Renal cortical epithelial cell (primary cell): ENCODE measurements at regions not wholly inside any gene's neighbourhood (a gene's known extent, or its start where the extent isn't known, plus 50 kb on each side); places are given as distances from the start of the nearest gene placed in this dataset.
A peak's percentile ranks its signal among the peaks of the same experiment; 100 is the strongest.

ENCODE experiments used
- DNase-seq: peaks from one replicate; pipeline ENCODE4 v3.0.0-alpha.2; 2011; ENCODE audit warnings: low read depth

DNA sequence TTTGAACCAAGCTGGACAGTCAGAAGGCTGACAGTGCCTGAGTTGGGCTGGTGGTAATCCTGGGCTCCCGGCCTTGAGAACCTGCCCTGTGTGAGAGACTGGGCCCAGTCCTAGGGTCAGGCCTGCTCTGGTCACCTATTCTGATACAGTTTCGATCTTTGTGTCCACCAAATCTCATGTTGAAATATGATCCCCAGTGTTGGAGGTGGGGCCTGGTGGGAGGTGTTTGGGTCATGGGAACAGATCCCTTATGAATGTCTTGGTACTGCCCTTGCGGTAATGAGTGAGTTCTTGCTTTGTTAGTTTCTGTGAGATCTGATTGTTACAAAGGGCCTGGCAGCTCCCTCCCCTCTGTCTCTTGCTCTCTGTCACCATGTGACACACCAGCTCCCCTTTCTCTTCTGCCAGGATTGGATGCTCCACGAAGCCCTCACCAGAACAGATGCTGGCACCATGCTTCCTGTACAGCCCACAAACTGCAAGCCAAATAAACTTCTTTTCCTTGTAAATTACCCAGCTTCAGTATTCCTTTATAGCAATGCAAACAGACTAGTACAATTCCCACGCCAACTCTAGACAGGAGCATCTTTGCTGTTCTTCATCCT, 111.8 kb upstream of the ZNF438 start:
- no peak for DNase-seq

DNA sequence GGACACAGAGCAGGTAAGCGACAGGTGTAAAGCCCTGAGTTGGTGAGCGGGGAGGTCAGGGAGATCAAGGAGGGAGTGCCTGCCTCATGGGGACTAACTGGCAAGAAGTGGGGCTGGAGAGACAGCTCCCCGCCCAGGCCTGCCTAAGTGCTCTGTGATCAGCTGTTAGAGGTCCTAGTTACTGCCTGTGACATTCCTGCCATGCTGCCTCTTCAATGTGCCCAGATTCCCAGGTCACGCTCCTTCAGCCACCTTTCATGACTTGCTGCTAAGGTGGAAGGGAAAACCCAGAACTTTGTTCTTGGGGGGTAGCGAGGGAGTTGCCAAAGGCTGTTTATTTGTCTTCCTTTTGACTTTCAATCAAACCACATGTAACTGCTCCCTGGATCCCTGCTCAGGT, 114.3 kb upstream of the ZNF438 start:
- DNase-seq: no peak

DNA sequence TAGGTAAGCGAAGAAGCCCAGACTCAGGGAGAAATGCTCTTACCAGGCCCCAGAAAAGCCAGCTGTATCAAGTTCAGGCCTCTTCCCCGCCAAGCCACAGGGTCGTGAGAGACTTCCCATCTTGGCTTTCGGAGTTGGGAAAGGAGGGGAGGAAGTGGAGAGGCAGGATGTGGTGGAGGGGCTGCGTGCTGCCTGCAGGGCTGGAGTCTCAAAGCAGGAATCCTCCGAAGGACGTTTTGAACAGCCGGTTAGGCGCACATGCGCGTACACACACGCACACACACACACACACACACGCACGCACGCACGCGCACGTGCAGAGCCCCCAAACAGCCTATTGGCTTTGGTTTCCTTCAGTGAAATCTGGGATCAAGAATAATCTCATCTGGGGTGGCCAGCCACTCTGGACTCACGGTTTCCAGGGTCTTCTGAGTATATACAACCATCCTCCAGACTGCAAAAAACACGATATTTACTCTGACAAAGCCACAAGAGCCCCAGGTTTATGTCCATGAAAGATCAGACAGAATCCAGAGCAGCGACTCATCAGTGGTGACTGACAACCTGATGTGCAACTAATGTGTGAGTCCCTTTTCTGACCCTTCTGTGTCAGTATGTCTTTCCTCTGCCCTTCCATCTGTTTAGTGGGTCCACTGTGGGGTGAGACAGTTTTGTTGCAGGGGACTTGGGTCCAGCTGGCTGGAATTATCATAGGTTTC, 115.0 kb upstream of the ZNF438 start:
- DNase-seq: peak; percentile 90

DNA sequence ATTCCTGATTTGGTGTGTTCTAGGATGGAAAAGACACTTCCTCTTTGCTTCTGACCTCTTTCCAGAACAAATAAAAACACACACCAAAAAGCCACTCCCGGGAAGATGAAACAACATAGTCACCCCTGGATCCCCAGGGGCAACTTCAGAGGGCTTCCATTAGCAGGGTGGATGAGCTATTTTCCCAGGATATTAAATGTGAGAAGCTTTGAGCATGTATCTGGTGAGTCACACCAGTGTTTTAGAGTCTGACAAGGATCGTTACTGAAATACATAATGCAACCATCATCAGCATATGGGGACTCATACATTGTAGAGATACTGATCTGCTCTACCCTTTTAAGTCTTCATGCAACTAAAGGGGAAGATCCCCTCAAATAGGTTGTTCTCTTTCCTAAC, 115.5 kb upstream of the ZNF438 start:
- DNase-seq: peak; percentile 23

DNA sequence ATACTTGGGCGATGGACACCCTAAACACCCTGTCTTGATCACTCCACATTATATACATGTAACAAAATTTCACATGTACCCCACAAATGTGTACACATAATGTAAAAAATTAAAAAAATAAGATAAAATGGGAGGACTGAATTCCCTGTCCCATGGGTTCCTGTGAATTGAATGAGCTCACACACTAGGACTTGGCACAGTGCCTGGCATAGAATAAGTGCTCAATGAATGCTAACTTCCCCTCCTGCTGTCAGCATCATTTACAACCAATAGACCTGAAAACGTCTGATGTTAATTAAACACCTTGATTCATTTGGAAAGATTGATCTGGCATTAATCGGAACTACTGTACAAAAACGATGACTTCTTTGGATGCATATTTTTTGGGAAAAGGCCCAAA, 117.3 kb upstream of the ZNF438 start:
- DNase-seq: no peak

DNA sequence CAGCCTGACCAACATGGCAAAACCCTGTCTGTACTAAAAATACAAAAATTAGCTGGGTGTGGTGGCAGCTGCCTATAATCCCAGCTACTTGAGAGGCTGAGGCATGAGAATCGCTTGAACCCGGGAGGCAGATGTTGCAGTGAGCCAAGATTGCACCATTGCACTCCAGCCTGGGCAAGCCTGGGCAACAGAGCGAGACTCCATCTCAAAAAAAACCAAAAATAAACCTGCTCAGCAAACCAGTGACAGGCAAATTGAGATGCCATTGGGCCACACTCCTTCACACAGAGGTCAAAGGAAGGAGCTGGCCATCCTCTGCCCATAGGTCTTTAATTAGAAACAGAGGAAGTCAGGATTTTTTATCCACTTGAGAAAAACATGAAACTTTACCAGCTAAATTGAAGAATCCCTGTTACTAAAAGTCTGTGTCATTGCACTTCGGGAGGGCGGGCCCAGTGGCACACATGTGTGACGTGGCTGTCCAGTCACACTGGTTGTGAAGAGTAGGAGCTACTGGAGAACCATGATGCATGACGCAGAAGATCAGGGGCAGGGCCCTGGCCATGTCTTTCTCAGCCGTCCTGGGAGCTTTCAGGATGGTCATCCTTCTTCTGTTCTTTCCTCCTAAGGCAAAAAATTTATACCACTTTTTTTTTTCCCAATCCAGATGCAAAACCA, 118.3 kb upstream of the ZNF438 start:
- DNase-seq: peak; percentile 20

DNA sequence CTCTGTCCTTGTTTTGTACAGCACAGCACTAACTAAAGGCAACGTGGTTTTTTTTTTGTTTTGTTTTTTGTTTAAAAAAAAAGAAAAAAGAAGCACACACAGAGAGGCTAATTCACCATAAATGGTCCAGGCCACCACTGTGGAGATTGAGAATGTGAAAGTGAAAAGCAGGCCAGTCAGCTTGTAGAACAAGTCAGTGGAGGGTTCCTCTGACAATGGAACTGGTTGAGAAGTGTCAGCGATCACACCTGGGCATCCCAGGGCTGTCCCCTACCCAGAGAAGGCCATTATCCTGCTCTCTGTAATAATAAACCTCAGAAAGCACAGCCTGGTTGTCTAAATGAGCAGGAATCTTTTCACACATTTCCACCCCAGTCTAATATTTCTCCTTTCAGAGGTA, 119.6 kb upstream of the ZNF438 start:
- DNase-seq: no peak

DNA sequence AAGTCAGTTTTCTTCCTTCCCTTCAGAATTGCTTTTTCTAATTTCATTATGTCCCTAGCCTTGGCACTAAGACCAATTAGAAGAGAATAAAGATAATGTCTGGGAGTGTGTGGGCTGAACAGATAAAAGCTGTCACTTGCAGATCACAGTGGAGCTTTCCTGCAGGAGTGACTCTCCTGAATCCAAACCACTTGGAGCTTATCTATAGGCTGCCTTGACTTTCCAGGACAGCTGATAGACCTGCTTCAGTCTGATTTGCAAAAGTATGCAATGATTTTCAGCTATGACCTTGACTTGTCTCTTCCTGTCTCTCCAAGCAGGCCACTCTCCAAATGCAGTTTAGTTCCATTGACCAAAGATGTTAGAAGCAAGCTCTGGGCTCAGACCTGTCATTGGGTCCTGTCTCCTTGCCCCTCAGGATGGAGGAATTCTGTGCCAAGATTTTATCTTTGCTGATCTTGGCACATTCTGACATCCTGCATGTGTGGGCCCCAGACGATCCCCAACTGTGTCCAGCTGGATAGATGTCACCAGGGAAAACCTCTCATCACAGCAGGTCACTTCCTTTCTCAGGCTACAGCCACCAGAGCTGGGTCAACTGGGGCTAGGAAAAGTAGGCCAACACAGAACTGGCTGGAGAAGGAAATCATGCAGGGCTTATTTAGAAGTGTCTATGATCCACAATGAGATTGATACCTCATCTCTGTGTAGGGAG, 120.9 kb upstream of the ZNF438 start:
- DNase-seq: no peak

DNA sequence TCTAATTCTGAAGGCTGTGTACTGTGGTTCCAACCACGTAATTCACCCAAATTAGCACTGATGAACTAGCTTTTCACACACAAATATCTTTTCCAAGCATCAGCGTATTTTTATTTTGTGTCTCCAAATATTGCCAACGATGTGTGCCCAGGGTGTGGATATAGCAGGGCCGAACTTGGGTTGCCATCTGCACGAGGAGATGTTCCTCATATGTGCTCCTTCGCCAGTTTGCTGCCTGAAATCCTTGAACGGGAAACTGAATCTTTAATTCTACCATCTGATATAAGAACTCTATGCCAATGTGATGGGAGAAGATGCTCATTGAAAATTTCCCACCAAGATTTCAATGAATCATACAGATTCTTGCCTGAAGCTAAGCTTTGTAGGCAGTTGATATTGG, 121.5 kb upstream of the ZNF438 start:
- DNase-seq: no peak

DNA sequence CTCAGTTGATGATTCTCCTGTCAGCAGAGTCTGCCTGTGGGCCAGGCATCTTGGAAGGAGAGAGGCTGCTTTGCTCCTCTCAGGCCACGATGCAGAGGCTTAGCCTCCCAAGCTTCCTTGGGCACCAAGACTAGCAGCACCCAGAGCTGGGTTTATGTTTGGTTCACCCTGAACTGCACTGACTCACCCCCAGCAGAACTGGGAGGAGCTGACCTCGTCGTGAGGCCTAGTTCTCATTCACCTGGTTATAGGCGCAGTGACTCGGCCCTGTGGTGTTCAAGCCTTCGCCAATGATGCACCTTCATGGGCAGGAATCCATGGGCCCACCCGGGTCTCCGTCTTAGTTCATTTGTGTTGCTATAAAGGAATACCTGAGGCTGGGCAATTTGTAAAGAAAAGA, 122.0 kb upstream of the ZNF438 start:
- DNase-seq: no peak

DNA sequence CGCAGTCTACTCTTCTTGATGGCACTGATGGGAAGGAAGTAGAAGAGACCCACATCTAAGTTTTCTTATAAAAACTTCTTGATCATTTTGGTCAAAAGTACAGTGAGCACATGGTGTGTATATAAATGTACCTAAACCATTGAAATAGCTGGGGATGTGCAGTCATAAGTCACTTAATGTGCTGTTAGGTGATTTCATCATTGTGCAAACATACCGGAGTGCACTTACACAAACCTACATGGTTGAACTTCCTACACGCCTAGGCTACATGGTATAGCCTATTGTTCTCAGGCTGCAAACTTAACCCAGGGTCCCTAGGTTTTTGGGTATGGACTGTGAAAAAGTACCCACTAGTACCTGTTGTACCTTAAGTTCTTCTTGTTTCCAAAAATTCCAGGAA, 123.3 kb upstream of the ZNF438 start:
- DNase-seq: no peak

DNA sequence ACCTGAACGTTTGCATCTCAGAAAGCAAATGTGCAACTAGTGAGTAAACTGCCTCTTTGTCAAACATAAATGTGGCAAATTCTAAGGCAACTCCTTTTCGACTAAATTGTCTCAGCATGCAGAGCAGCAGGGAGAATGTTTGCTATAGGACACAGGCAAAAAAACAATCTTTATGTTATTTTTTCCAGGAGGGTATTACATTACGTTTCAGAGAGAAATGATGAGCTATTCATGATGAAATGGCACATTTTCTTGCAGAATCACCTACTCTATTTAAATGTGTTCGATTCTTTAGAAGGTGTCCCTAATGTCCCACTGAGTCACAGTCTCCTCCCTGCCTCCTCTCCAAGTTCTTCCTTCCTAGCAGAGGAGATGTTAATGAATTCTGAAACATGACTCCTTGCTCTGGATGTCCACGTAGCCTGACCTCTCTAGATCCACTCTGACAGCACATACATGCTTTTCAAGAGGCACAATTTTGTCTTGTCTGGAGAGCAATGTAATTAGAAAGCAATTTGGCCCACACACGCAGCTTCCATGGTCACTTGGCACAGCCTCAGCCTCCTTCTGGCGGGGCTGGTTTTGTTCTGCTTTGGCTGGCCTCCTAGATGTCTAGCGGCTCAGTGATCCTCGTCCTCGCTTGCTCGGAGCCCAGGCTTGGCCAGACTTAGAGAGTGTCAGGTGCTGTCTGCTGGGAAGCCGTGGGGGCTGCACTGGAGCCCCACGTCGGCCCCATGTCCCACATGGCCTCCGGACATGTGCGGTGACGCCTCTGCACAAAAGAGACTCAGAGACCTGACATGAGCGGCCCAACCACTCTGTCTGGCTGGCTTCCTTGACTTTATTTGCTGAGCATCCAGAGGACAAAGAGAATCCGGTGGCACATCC, 125.7 kb upstream of the ZNF438 start:
- DNase-seq: peak; percentile 27

DNA sequence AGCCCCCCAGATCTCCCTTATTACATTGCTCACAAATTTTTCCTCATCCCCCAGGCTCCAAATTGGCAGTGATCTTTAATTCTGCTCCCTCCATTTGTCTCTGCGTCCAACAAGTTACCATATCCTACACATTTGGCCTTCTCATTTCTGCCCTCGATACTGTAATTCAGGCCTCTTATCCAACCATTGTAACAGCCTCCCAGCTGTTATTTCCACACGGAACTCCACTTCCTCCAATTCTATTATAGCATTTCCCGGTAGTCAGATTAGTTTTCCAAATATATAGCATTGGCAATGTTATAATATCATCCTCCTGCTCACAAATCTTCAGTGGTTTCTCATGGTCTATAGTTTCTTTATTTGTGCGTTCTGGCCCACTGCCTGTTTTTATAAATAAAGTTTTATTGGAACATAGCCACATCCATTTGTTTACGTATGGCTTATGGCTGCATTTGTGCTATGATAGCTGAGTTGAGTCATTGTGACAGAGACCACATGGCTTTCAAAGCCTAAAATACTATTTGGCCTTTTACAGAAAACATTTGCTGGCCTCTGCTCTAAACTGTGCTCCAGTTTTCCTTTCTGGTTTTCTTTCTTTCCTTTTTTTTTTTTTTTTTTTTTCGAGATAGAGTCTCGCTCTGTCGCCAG, 126.5 kb upstream of the ZNF438 start:
- DNase-seq: no peak

DNA sequence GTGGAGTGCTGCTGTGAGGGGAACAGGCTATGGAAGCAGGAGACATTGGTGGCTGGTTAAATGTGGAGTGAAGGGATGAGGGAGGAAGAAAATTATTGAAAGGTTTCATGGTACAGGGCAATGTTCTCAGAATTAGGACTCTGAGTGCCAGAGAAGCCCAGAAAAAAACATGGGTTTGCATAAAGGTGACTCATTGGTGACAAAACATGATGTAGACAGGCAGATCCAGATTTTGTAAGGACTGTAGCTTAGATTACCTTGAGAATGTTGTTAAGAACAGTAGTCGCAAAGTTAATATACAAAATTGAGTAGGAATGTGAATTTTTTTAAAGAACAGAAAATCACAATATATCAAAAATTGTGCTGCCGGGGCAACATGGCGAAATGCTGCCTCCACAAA, 134.9 kb upstream of the ZNF438 start:
- DNase-seq: no peak

DNA sequence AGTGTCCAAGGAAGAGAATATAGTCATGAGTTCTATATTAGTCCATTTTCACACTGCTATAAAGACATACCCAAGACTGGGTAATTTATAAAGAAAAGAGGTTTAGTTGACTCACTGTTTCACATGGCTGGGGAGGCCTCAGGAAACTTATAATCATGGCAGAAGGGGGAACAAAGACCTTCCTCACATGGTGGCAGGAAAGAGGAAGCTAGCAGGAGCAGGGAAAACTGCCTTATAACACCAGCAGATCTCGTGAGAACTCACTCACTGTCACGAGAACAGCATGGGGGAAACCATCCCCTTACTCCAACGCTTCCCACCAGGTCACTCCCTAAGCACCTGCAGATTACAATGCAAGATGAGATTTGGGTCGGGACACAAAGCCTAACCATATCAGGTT, 139.0 kb upstream of the ZNF438 start:
- no peak for DNase-seq

DNA sequence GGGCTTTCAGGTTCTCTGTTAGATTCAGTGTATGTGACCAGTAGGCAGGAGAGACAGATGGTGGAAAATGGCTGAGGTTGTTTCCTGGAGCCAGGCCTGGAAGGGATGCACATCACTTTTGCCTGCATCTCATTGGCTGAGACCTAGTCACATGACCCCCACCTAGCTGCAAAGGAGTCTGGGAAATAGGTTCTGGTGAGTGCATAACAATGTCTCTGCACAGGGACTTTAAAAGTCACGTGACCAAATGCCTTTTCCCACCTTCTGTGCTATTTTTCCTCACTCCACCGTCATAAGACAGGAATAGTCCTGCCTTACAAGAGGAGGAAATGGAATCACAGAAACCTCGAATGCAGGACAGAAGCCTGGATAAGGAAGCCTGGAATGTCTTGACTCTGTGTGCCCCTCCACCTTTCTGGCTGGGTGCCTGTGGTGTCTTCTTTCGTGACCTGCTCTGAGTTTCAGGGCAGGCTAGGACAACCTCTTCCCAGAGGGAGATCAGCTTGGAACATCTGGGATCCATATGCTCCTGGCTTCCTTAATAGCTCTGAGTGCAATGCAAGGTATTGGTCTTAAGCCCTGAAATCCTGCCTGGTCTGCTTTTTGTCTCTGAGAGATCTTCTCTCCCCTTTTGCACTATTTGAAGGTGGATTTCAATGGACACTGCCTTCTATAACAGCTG, 139.9 kb upstream of the ZNF438 start:
- DNase-seq: no peak

DNA sequence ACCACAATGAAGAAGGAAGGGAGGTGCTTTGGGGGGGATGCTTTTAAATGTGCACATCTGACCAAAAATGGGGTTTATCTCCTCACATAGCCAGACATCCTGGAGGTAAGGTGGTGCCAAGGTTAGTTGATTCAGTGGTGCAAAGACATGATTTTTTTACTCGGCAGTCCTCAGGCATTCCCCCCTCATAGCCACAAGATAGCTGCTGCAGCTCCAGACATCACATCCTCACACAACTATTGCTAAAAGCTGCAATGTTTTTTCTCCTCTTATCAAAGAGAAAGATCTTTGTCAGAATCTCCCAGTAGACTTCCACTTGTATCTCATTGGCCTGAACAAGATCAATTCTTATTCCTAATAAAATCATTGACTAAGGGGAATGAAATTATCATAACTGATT, 141.3 kb upstream of the ZNF438 start:
- no peak for DNase-seq

DNA sequence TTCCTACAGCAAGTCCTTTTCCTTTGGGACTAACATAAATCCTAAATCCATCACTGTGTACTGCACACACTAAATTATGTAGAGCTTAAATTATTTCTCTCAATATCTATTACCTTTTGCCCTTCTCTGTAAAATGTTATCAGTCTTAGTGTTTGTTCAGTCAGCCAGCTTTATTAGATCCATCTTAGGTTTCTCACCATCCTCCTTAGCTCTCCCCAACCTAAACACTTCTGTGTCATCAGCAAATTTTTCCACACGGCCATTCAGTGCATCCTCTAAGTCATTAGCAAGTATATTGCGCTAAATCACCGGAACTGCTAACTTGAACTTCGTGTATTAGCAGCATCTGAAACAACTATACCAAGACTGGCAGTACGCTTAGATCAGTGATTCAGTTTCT, 142.1 kb upstream of the ZNF438 start:
- no peak for DNase-seq

DNA sequence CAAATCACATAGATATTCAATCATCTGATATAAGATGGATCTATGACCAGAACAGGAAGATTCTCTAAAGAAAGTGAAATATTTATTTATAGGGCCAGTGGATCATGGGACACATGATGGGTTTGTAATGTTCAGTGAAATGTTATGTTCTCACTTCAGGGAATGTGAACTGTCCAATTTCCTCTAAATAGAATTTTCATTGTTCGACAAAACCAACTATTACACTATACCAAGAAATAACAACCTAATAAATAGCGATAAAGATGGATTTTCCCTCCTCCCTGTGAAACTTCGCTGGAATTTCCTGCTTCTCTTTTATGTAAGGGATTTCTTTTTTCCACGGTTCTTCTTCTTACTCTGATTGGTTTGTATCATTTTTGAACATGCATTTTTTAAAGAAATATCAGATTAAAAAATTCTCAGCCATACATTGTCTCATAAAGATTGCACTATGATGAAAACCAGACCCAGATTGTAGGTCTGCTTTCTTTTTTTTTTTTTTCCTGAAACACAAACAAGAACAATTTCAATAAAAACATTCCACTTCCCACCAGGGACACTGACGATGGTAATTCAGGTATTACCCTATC, 139.8 kb upstream of the ZEB1 start:
- DNase-seq: no peak
